GM13977 (cell line): ENCODE measurements at regions not wholly inside any gene's neighbourhood (a gene's known extent, or its start where the extent isn't known, plus 50 kb on each side); places are given as distances from the start of the nearest gene placed in this dataset.
"Not testable (repeated sequence)": the region's sequence is repeated elsewhere in the genome, so short reads cannot be mapped to it uniquely, and the experiment has no call there.

Experiments
- DNase-seq: peaks from one replicate; pipeline ENCODE4 v3.0.0; 2012; ENCODE audit warnings: low spot score
- in situ Hi-C: fragments of 300-500 bp; cut with MboI; formaldehyde crosslinking; loops from one replicate; pipeline ENCODE4 v1.12.0; 2022; ENCODE audit warnings: low sequenced_read_pairs, low pct_unique_long_range_greater_than_20kb, mixed read lengths, inconsistent platforms; ENCODE audit not compliant: unreplicated experiment
- TF ChIP-seq, protein P1 (sequence below): IDR thresholded peaks from 2 replicates; pipeline ENCODE4 v1.5.1; 2012; ENCODE audit warnings: mild to moderate bottlenecking, control low read depth; ENCODE audit not compliant: insufficient read depth; ENCODE audit errors: extremely low read depth, missing control alignments

DNA sequence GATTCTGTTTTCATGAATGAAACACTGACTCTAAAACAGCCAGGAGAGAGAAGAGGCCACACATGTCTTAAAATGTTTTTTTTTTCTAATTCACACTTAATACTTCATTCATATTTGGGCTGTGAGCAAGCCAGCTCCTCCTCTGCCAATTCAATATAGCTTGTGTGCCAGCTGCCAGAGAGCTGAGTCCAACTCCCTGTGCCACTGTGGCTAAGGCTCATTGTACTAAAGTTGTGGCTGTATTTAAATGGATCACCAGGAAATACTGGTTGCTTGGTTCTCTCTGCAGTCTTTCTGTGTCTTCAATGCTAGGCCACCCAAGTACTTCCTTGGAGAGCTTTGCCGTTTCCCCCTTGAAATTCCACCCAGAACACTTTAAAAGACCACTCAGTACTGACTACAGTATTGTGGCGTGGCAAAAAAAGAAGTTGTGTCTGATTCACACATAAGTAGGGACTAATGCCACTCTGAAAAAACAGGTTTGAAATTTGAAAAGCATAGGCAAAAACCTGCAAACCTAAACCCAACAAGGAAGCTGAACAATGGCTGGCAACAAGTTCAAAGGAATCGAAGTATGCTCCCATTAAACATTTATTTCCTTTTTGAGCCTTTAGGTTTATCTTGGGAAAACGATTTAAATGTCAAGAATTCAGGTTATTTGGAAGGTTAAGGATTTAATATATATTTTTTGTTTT is 524.7 kb downstream of the DIPK2A start:
- in situ Hi-C loops, result no loop called here
- DNase-seq, result no peak
- TF ChIP-seq, protein P1, sequence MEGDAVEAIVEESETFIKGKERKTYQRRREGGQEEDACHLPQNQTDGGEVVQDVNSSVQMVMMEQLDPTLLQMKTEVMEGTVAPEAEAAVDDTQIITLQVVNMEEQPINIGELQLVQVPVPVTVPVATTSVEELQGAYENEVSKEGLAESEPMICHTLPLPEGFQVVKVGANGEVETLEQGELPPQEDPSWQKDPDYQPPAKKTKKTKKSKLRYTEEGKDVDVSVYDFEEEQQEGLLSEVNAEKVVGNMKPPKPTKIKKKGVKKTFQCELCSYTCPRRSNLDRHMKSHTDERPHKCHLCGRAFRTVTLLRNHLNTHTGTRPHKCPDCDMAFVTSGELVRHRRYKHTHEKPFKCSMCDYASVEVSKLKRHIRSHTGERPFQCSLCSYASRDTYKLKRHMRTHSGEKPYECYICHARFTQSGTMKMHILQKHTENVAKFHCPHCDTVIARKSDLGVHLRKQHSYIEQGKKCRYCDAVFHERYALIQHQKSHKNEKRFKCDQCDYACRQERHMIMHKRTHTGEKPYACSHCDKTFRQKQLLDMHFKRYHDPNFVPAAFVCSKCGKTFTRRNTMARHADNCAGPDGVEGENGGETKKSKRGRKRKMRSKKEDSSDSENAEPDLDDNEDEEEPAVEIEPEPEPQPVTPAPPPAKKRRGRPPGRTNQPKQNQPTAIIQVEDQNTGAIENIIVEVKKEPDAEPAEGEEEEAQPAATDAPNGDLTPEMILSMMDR, result no peak

DNA sequence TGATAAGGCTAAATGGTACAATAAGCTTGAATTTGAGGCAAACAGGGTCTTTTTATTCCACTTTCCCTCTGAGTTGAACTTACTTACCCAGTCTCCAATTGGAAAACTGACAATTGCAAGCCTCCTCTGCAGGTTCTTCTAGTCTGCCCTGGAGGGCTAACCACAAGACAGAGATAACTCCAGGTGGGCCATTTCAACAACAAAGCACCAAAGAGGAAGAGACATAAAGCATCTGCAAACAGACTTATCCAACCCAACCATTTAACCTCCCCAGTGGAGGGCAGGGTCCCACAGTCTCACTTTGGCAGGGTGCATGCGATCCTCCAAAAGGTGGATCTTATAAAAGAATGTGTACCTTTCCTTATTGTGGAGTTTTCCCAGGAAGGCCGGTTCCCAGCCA is 525.8 kb downstream of the DIPK2A start:
- in situ Hi-C loops, result no loop called here

GRCh38 chr3:144499001-144499930 is 527.6 kb downstream of the DIPK2A start:
- TF ChIP-seq, protein P1, result no peak
- in situ Hi-C loops, result no loop called here
- no peak for DNase-seq

More for the DNA sequence above, 525.8 kb downstream of the DIPK2A start:
- no peak for DNase-seq
- TF ChIP-seq, protein P1, result no peak

- in situ Hi-C loops, result no loop called here
- no peak for DNase-seq
- TF ChIP-seq, protein P1, result no peak
Measured at GRCh38 chr3:144501467-144501866, 529.8 kb downstream of the DIPK2A start.

DNA sequence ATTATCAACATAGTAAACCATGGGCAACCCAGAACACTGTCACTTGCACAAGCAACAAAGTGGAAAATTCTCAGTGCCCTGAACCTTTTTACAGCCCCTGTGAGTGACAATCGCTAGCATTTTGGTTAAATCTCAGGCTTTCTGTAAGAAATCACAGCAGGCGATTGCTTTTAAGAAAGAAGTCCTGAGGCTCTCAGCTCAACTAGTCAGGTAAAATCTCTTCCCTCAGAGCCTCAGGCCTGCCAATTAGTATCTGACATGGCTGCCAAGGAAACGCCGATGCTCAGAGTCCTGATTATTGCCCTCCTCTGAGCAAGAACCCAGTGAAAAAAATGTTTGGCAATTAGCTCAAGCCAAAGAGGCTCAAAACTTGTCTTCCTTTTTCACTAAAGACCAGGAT is 530.8 kb downstream of the DIPK2A start:
- in situ Hi-C loops, result no loop called here
- TF ChIP-seq, protein P1, result no peak
- no peak for DNase-seq

GRCh38 chr3:144506375-144506774 is 534.8 kb downstream of the DIPK2A start:
- in situ Hi-C loops, DNase-seq: not testable (repeated sequence)

- no peak for DNase-seq
- in situ Hi-C loops, result no loop called here
- TF ChIP-seq, protein P1, result no peak
Measured at GRCh38 chr3:144511346-144511745, 539.7 kb downstream of the DIPK2A start.
